GM21526 (cell line): ENCODE measurements at regions not wholly inside any gene's neighbourhood (a gene's known extent, or its start where the extent isn't known, plus 50 kb on each side); places are given as distances from the start of the nearest gene placed in this dataset.

Experiments
- ATAC-seq: cut with Tn5 transposase; IDR thresholded peaks from one replicate; pipeline ENCODE4 v1.9.1; 2021; ENCODE audit warnings: moderate library complexity; ENCODE audit not compliant: unreplicated experiment, low FRiP score

GRCh38 chr5:110338341-110339083 is 388.0 kb downstream of the TMEM232 start:
- ATAC-seq: no peak

GRCh38 chr5:110339399-110339798 is 387.1 kb downstream of the TMEM232 start:
- no peak for ATAC-seq

DNA sequence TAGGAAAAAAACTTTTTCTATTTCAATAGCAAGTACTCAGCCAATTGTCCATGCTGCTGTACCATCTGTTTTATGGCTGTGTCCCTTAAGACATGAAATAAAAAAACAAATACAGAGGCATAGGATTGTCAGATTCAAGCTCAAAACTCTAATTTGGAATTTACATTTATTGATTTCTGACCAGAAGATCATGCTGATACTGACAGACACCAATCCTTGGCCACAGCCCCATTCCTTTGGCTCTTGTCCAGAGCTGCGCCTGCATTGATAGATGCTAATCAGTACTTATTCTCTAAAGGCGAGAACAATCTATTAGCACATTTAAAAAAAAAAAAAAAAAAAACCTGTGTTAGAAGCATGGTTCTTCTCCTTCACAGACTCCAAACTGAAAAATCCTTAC is 384.6 kb downstream of the TMEM232 start:
- ATAC-seq: no peak

DNA sequence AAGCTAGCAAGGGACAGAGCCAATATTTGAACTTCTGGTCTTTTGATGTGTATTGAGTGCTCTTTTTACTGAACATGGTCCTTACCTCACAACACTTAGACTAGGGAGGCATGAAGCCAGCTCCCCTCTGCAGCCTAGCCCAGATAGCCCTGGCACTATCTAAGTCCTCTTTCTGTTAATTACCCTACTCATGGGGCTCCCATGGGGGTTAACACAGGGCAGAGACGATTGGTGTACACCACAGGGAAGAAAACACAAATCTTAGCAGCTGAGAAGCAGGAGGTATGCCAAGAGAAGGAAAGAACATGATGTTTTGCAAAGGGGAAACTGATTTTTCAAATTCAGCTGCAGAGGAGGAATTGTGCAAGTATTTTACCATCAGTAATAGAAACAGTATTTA is 383.8 kb downstream of the TMEM232 start:
- no peak for ATAC-seq

DNA sequence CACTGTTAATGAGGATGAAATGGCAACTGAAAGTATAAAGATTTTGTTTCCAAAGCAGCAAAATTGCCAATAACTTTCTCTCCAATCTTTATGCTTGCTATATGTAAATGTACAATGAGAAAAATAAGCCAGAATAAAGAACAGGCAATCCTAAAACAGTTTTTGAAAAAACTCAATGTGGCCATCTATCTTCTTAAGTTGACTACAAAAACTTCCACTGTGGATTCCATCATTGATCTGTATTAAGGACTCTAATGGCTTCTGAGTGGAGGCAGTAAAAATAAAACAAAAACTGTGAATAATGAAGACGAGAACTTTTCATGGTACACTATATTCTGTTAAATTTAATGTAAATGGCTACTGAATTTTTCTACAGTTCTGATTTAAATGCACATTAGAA is 382.9 kb downstream of the TMEM232 start:
- ATAC-seq: no peak

- ATAC-seq: no peak
Measured at GRCh38 chr5:110345623-110346022, 380.8 kb downstream of the TMEM232 start.

DNA sequence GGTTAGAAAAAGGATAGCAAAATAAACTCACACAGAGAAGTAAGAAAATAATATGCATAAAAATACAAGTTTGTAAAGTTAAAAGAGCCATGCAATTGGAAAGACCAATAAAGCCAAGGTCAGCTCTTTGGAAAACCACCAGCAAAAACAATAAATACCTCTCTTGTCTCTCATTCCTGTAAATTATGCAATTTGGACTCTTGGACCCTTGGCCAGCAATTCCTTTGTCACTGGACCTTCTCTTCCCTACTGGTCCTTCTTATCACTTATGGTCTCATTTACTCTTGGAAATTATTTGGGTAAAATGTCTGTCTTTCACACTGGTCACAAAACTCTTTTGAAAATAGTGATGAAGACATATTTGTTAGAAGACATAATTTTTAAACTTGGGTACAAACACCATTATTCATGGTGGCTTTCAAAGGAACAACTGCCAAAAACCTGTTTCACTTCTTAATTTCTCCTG is 379.5 kb downstream of the TMEM232 start:
- ATAC-seq: no peak

DNA sequence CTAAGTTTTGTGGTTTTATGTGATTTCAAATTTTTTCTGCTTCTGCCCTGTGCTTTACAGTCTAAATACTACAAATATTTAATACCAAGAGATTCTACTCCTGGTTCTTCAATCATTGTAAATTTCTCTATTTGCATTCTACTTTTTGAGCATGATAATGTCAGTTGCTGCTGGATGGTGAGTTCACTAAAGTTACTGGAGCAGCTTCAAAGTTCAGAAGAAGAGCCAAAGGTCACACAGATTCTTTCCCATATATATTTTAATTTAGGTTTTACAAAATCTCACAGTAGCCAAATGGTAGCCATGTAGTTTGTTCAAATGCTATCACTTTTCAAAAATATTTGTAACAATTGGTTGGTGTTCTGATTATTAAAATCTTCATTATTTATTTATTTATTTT is 378.7 kb downstream of the TMEM232 start:
- no peak for ATAC-seq

GRCh38 chr5:110351430-110351829 is 375.0 kb downstream of the TMEM232 start:
- no peak for ATAC-seq

GRCh38 chr5:110354311-110354710 is 372.2 kb downstream of the TMEM232 start:
- no peak for ATAC-seq

GRCh38 chr5:110354915-110355644 is 371.4 kb downstream of the TMEM232 start:
- no peak for ATAC-seq

- no peak for ATAC-seq
Measured at GRCh38 chr5:110356677-110357076, 369.8 kb downstream of the TMEM232 start.

- no peak for ATAC-seq
Measured at GRCh38 chr5:110359221-110359620, 367.2 kb downstream of the TMEM232 start.

GRCh38 chr5:110361471-110361870 is 365.0 kb downstream of the TMEM232 start:
- no peak for ATAC-seq

GRCh38 chr5:110362261-110362660 is 364.2 kb downstream of the TMEM232 start:
- ATAC-seq: no peak

DNA sequence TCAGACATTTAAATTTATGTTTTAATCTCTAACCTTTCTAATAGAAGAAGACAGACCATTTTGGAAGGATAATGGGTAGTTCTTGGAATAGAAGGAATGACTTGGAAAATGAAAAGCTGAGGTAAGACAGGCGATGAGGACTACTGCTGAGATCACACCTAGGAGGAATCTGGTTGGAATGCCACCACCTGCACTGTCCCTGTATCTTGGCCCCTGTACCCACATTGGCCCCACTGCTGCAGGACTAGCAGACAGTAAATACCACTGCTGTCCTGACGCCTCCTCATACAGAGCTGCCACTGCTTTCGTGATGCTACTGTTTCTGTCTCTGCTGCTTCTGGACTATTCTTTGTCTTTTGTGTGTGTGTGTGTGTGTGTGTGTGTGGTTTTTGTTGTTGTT is 359.8 kb downstream of the TMEM232 start:
- ATAC-seq: no peak
